Nephron progenitor cell (in vitro differentiated cells): ENCODE measurements at regions not wholly inside any gene's neighbourhood (a gene's known extent, or its start where the extent isn't known, plus 50 kb on each side); places are given as distances from the start of the nearest gene placed in this dataset.

Source experiments
- DNase-seq: peaks from one replicate; pipeline ENCODE4 v3.0.0; 2021
- H3K27ac Mint-ChIP-seq: 2 replicates; pipeline ENCODE4 v1.8.0; 2021; ENCODE audit warnings: mild to moderate bottlenecking, moderate library complexity, mixed read lengths
- H3K27me3 Mint-ChIP-seq: 2 replicates; pipeline ENCODE4 v1.8.0; 2021; ENCODE audit warnings: mild to moderate bottlenecking, low read depth, mixed read lengths; ENCODE audit not compliant: poor library complexity
- H3K36me3 Mint-ChIP-seq: 2 replicates; pipeline ENCODE4 v1.8.0; 2021; ENCODE audit warnings: low read depth, mixed read lengths
- H3K4me1 Mint-ChIP-seq: 2 replicates; pipeline ENCODE4 v1.8.0; 2021; ENCODE audit warnings: mixed read lengths
- H3K4me3 Mint-ChIP-seq: 2 replicates; pipeline ENCODE4 v1.8.0; 2021; ENCODE audit warnings: mild to moderate bottlenecking, moderate library complexity, mixed read lengths
- H3K9me3 Mint-ChIP-seq: 2 replicates; pipeline ENCODE4 v1.8.0; 2021; ENCODE audit warnings: mild to moderate bottlenecking, moderate library complexity, mixed read lengths
- TF ChIP-seq, protein P1 (sequence below): fragments of 200-600 bp; sonication (generic); IDR thresholded peaks from 2 replicates; pipeline ENCODE4 v1.5.0; 2021; ENCODE audit warnings: antibody characterized with exemption

DNA sequence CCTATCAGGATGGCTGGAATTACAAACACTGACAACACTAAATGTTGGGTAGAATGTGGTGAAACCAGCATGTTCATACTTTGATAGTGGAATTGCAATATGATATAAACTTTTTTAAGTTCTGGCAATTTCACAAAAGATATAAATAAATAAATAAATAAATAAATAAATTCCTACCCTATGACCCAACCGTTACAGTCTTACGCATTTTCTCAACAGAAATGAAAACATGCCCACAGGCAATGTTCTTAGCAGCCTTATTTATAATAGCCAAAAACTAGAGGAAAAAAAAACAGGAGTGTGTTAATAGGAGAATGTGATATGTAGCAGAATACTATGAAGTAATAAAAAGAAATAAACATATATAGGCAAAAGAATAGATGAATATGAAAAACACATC lies 318.9 kb downstream of the IPMK start:
- Mint-ChIP-seq H3K36me3 (no peaks in the 10 kb centered on the region), H3K9me3 (no peaks in the 10 kb centered on the region), H3K27ac (no peak overlapping the region), H3K27me3 (no peaks in the 10 kb centered on the region), H3K4me3 (no peak overlapping the region), H3K4me1 (no peaks in the 10 kb centered on the region)
- DNase-seq: no peak
- TF ChIP-seq, protein P1, sequence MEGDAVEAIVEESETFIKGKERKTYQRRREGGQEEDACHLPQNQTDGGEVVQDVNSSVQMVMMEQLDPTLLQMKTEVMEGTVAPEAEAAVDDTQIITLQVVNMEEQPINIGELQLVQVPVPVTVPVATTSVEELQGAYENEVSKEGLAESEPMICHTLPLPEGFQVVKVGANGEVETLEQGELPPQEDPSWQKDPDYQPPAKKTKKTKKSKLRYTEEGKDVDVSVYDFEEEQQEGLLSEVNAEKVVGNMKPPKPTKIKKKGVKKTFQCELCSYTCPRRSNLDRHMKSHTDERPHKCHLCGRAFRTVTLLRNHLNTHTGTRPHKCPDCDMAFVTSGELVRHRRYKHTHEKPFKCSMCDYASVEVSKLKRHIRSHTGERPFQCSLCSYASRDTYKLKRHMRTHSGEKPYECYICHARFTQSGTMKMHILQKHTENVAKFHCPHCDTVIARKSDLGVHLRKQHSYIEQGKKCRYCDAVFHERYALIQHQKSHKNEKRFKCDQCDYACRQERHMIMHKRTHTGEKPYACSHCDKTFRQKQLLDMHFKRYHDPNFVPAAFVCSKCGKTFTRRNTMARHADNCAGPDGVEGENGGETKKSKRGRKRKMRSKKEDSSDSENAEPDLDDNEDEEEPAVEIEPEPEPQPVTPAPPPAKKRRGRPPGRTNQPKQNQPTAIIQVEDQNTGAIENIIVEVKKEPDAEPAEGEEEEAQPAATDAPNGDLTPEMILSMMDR: no peak

- H3K4me1 Mint-ChIP-seq: no peaks in the 10 kb centered on the region
Observed at GRCh38 chr10:57946833-57947232, 320.9 kb downstream of the IPMK start.

DNA sequence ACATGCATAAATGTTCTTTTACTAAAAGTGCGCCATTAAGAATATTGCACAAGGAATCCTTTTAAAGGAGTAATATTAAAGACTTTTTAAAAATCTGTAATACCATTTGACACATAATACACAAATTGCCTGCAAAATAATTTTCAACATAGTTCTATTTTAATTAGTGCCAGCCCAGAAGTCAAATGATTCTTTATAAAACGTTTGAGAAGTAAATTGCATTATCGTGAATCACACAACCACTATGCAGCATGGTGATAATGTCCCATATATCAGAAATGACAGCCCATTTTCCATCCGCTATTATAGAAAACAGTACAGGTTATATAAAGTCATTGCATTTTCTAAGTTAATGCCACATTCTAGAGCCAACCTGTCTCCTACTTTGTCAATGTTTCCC lies 324.0 kb downstream of the IPMK start:
- Mint-ChIP-seq H3K27me3 (no peaks in the 10 kb centered on the region), H3K4me1 (no peaks in the 10 kb centered on the region), H3K4me3 (no peak overlapping the region), H3K9me3 (no peaks in the 10 kb centered on the region), H3K36me3 (no peaks in the 10 kb centered on the region), H3K27ac (no peak overlapping the region)
- TF ChIP-seq, protein P1: no peak
- DNase-seq: no peak

More at GRCh38 chr10:57946833-57947232, 320.9 kb downstream of the IPMK start:
- no peak for DNase-seq
- TF ChIP-seq, protein P1: no peak
- H3K9me3 Mint-ChIP-seq: no peaks in the 10 kb centered on the region
- H3K36me3 Mint-ChIP-seq: no peaks in the 10 kb centered on the region
- H3K4me3 Mint-ChIP-seq: no peak overlapping the region
- no peak overlapping the region for H3K27ac Mint-ChIP-seq
- no peaks in the 10 kb centered on the region for H3K27me3 Mint-ChIP-seq

DNA sequence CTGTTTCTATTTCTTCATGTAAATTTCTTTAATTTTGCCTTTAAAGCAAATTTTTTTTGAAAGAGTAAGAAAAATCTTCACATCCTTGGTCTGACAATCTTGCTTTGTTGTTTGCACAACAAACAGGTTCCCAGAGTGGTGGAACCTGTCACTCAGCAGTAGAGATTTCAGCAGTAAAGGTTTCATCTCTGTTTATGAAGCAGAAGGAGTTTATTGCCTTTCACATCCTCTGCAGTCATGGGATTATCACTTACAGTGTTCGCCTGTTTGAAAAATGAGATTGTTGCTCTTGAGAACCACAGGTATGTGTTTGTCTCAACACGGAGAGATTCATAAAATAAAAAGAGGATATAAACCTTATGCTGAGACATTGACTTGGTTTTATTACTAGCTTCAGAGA lies 342.6 kb downstream of the IPMK start:
- no peaks in the 10 kb centered on the region for H3K4me1 Mint-ChIP-seq
- H3K36me3 Mint-ChIP-seq: no peaks in the 10 kb centered on the region
- H3K9me3 Mint-ChIP-seq: no peaks in the 10 kb centered on the region
- H3K27ac Mint-ChIP-seq: no peak overlapping the region
- no peaks in the 10 kb centered on the region for H3K27me3 Mint-ChIP-seq
- DNase-seq: no peak
- H3K4me3 Mint-ChIP-seq: no peak overlapping the region
- TF ChIP-seq, protein P1: no peak

DNA sequence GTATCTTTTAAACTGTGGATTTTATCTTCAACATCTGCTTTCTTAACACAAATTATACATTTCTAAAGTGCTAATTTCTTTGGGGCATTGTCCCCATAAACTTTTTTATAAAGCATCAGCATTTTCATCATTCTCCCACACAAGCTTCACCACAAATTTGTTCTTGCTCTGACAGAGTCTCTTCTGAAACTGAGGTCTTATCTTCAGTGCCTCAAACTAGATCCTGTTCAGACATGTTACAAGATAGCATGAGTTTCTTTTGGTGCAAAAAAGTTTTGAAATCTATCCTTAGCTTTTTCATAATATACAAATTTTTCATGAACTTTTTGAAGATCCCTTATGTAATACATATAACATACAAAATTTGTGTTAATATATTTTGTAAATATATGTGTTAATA lies 346.6 kb downstream of the IPMK start:
- Mint-ChIP-seq H3K4me1 (no peaks in the 10 kb centered on the region), H3K27ac (no peak overlapping the region), H3K36me3 (no peaks in the 10 kb centered on the region), H3K4me3 (no peak overlapping the region), H3K27me3 (no peaks in the 10 kb centered on the region), H3K9me3 (no peaks in the 10 kb centered on the region)
- TF ChIP-seq, protein P1: no peak
- no peak for DNase-seq

DNA sequence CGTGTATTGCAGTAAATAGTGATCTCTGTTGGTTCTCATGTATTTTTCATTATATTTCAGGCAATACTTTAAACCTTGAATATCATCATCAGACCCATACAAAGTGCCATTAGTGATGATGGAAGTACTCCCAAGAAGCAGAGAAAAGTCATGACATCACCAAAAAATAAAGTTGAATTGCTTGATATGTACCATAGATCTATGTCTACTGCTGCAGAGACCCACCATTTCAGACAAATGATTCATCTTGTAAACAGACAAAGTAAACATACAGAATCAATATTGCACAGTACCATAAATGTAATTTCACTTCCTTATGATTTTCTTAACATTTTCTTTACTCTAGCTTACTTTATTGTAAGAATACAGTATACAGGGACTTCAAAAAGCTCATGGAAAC lies 347.8 kb downstream of the IPMK start:
- Mint-ChIP-seq H3K4me3 (no peak overlapping the region), H3K9me3 (no peaks in the 10 kb centered on the region), H3K27ac (no peak overlapping the region), H3K36me3 (no peaks in the 10 kb centered on the region), H3K27me3 (no peaks in the 10 kb centered on the region), H3K4me1 (no peaks in the 10 kb centered on the region)
- no peak for DNase-seq
- TF ChIP-seq, protein P1: no peak
